ENCODE measurements at regions not wholly inside any gene's neighbourhood (a gene's known extent, or its start where the extent isn't known, plus 50 kb on each side); places are given as distances from the start of the nearest gene placed in this dataset.

DNA sequence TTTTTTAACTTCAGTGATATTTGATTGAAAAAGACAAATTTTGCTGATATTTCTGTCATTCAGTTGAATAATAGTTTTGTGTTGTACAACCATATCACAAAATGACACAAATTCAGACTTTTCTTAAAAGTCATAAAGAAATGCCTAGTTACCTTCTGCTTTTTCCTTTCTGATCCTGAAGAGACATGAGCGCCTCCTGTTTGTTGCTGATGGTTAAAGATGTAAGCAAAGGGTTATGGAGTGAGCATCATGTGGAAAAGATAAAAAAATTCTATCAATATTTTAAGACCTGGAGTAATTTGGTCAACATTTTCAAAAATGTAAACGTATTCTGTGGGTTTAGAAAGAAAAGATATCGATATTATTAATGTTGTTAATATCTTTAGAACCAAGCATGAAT, 669.9 kb upstream of the NR3C2 start:
- Histone ChIP-seq H3K27ac (ENCODE audit: low read length) (no peak overlapping the region), H3K4me3 (ENCODE audit: low read length) (no peak overlapping the region), H3K9me3 (ENCODE audit: insufficient read depth, low read length) (no peaks in the 10 kb centered on the region), H3K36me3 (replicated peaks; ENCODE audit: low read depth, low read length) (no peaks in the 10 kb centered on the region), H3K27me3 (ENCODE audit: low read depth, low read length) (no peaks in the 10 kb centered on the region), H3K4me1 (ENCODE audit: low read length) (no peaks in the 10 kb centered on the region), H3K79me2 (ENCODE audit: low read length) (no peaks in the 10 kb centered on the region), H2AFZ (ENCODE audit: low read depth, low read length) (no peak overlapping the region), H3K9ac (ENCODE audit: low read length) (no peak overlapping the region), H3K4me2 (ENCODE audit: low read length) (no peak overlapping the region), H4K20me1 (ENCODE audit: insufficient read depth, low read length) (no peaks in the 10 kb centered on the region)
- TF ChIP-seq CTCF (IDR thresholded peaks at IDR 0.05; ENCODE audit: low read depth, low read length) (peak; percentile 16; the same call in 1 of the 2 replicates), EZH2phosphoT487 (IDR thresholded peaks at IDR 0.05; ENCODE audit: low read depth) (no peak)

- no peaks in the 10 kb centered on the region for H3K27me3 ChIP-seq (ENCODE audit: low read depth, low read length)
- H3K27ac ChIP-seq (ENCODE audit: low read length) = no peak overlapping the region
- no peaks in the 10 kb centered on the region for H3K36me3 ChIP-seq (replicated peaks; ENCODE audit: low read depth, low read length)
- H2AFZ ChIP-seq (ENCODE audit: low read depth, low read length) = no peak overlapping the region
- H3K9me3 ChIP-seq (ENCODE audit: insufficient read depth, low read length) = no peaks in the 10 kb centered on the region
- TF ChIP-seq EZH2phosphoT487 (IDR thresholded peaks at IDR 0.05; ENCODE audit: low read depth) (no peak), CTCF (IDR thresholded peaks at IDR 0.05; ENCODE audit: low read depth, low read length) (no peak)
- H3K4me3 ChIP-seq (ENCODE audit: low read length) = no peak overlapping the region
- no peak overlapping the region for H3K9ac ChIP-seq (ENCODE audit: low read length)
- no peaks in the 10 kb centered on the region for H3K4me1 ChIP-seq (ENCODE audit: low read length)
- no peaks in the 10 kb centered on the region for H4K20me1 ChIP-seq (ENCODE audit: insufficient read depth, low read length)
- H3K4me2 ChIP-seq (ENCODE audit: low read length) = no peak overlapping the region
- no peaks in the 10 kb centered on the region for H3K79me2 ChIP-seq (ENCODE audit: low read length)
Observed at GRCh38 chr4:149110481-149110880, 668.3 kb upstream of the NR3C2 start.

- Histone ChIP-seq H3K27me3 (ENCODE audit: low read depth, low read length) (no peaks in the 10 kb centered on the region), H3K36me3 (replicated peaks; ENCODE audit: low read depth, low read length) (no peaks in the 10 kb centered on the region), H3K4me3 (ENCODE audit: low read length) (no peak overlapping the region), H2AFZ (ENCODE audit: low read depth, low read length) (no peak overlapping the region), H4K20me1 (ENCODE audit: insufficient read depth, low read length) (no peaks in the 10 kb centered on the region), H3K79me2 (ENCODE audit: low read length) (no peaks in the 10 kb centered on the region), H3K27ac (ENCODE audit: low read length) (no peak overlapping the region), H3K9ac (ENCODE audit: low read length) (no peak overlapping the region), H3K9me3 (ENCODE audit: insufficient read depth, low read length) (no peaks in the 10 kb centered on the region), H3K4me1 (ENCODE audit: low read length) (peaks cover 4% of the 10 kb centered on the region; the same call in 1 of the 2 replicates), H3K4me2 (ENCODE audit: low read length) (no peak overlapping the region)
- TF ChIP-seq EZH2phosphoT487 (IDR thresholded peaks at IDR 0.05; ENCODE audit: low read depth) (no peak), CTCF (IDR thresholded peaks at IDR 0.05; ENCODE audit: low read depth, low read length) (no peak)
Observed at GRCh38 chr4:149108626-149109025, 666.4 kb upstream of the NR3C2 start.

DNA sequence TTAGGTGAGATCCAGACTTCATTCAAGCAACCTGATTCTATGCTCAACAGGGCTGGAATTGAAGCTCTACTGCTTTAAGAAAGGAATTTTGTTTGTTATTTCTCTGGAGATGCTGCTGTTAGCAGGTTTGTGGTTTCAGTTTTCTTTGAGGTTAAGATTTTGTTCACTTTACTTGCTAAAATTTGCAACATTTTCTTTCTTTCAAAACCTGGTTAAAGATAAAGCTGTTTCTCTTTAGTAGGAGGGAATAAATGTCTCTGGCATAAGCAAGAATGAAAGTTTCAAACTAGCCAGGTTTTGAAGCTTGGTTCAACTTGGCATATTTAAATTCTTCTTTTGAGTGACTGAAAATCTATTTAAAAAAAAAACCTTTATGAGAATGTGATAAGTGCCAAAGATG, 660.6 kb upstream of the NR3C2 start:
- no peak overlapping the region for H3K27ac ChIP-seq (ENCODE audit: low read length)
- H3K4me3 ChIP-seq (ENCODE audit: low read length) = no peak overlapping the region
- peaks cover 7% of the 10 kb centered on the region; the same call in 1 of the 2 replicates for H3K4me1 ChIP-seq (ENCODE audit: low read length)
- H3K4me2 ChIP-seq (ENCODE audit: low read length) = no peak overlapping the region
- H3K79me2 ChIP-seq (ENCODE audit: low read length) = no peaks in the 10 kb centered on the region
- no peak overlapping the region for H3K9ac ChIP-seq (ENCODE audit: low read length)
- H3K36me3 ChIP-seq (replicated peaks; ENCODE audit: low read depth, low read length) = no peaks in the 10 kb centered on the region
- H4K20me1 ChIP-seq (ENCODE audit: insufficient read depth, low read length) = no peaks in the 10 kb centered on the region
- no peak overlapping the region for H2AFZ ChIP-seq (ENCODE audit: low read depth, low read length)
- H3K9me3 ChIP-seq (ENCODE audit: insufficient read depth, low read length) = no peaks in the 10 kb centered on the region
- H3K27me3 ChIP-seq (ENCODE audit: low read depth, low read length) = no peaks in the 10 kb centered on the region
- TF ChIP-seq CTCF (IDR thresholded peaks at IDR 0.05; ENCODE audit: low read depth, low read length) = no peak
- TF ChIP-seq EZH2phosphoT487 (IDR thresholded peaks at IDR 0.05; ENCODE audit: low read depth) = no peak

Data from OCI-LY3 (cell line).